GM12865 (cell line): ENCODE measurements at regions not wholly inside any gene's neighbourhood (a gene's known extent, or its start where the extent isn't known, plus 50 kb on each side); places are given as distances from the start of the nearest gene placed in this dataset.

ENCODE experiments used
- DNase-seq: peaks from one replicate; pipeline ENCODE4 v3.0.0; 2010; ENCODE audit warnings: low read depth
- H3K4me3 ChIP-seq: 2 replicates; pipeline ENCODE4 v1.5.1; 2011; ENCODE audit warnings: mild to moderate bottlenecking, low read depth, low read length, control low read depth
- TF ChIP-seq, protein P1 (sequence below): IDR thresholded peaks from 2 replicates; pipeline ENCODE4 v1.5.1; 2011; ENCODE audit warnings: low read length, control low read depth, low read depth, inconsistent platforms; ENCODE audit not compliant: insufficient read depth; ENCODE audit errors: missing control alignments

DNA sequence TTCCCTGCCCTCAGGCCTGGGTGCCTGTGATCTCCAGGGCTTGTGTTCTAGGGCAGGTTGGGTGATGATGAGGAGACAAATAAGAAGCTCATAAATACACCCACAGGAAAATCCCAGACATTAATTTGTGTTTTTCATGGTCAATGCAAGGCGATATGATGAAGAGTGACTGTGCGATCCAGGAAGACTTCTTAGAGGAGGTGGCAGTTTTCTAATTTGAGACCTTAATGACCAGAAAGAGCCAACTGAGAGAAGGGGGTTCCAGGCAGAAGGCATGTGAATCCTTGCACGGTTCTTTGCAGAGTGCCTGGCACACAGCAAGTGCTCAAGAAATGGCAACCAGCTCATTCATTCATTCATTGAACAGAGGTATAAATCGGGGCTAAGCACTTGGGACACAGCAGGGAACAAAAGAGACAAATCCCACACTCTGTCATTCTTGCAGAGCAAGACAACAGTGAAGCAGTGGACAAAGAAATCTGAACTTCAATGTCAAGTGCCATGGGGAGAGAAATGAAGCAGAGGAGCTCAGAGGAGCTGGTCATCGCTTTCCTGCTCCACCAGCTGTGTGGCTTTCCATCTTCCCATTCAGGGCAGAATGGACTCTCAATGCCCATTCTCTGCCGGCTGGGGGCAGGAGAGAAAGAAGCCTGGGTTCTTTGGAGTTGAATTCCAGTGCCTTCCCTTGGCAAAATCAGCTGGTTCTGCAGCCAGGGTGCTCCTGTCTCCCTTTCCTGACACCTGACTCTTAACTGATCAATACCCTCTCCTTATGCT, 128.3 kb downstream of the AACS start:
- DNase-seq = no peak
- TF ChIP-seq, protein P1, sequence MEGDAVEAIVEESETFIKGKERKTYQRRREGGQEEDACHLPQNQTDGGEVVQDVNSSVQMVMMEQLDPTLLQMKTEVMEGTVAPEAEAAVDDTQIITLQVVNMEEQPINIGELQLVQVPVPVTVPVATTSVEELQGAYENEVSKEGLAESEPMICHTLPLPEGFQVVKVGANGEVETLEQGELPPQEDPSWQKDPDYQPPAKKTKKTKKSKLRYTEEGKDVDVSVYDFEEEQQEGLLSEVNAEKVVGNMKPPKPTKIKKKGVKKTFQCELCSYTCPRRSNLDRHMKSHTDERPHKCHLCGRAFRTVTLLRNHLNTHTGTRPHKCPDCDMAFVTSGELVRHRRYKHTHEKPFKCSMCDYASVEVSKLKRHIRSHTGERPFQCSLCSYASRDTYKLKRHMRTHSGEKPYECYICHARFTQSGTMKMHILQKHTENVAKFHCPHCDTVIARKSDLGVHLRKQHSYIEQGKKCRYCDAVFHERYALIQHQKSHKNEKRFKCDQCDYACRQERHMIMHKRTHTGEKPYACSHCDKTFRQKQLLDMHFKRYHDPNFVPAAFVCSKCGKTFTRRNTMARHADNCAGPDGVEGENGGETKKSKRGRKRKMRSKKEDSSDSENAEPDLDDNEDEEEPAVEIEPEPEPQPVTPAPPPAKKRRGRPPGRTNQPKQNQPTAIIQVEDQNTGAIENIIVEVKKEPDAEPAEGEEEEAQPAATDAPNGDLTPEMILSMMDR = no peak
- no peak overlapping the region for H3K4me3 ChIP-seq

DNA sequence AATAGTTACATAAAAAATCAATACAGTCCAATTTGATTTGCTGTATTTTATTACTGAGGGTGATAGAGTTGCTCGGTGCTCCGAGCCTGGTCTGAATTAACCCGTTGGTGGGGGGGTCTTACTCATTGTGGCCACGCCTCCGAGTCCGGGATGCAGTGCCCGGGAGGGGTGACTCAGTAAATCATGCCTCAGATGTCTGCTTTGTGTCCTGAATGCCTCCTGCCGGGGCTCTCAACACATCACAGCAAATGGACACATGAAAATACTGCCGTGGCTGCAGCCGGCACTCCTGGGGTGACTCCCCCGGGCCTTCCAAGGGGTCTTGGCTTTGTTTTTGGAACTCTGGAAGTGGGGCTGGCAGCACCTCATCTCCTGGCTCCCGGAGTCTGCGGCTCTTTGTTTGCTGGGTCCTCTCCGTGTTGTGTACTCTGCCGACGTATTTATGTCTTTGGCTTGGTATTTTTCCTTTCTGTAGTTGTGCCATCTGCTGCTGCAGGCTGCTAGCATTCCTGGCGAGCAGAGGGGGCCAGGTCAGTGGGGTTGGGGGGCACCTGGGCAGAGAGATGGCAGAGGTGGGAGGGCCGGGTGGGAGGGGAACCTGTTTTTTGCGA, 129.0 kb downstream of the AACS start:
- DNase-seq = no peak
- no peak overlapping the region for H3K4me3 ChIP-seq
- TF ChIP-seq, protein P1 = no peak

DNA sequence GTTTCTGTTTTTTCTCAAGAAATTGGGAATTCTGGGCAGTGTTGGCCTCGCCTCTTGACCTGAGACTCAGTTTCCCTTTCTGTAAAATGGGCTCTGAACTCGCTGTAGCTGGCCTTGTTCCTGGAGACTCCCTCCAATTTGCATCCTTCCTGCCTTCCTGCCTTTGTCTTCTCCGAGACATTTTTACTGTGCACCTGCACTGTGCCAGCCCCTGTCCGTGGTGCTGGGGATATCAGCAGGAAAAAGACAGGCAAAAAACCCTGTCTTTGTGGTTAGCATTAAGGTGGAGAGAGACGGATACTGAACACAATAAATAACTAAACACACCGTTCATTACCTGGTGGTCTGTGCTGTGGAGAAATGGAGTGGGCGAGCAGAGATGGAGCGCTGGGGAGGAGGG, 129.8 kb downstream of the AACS start:
- H3K4me3 ChIP-seq = no peak overlapping the region
- TF ChIP-seq, protein P1 = no peak
- no peak for DNase-seq

DNA sequence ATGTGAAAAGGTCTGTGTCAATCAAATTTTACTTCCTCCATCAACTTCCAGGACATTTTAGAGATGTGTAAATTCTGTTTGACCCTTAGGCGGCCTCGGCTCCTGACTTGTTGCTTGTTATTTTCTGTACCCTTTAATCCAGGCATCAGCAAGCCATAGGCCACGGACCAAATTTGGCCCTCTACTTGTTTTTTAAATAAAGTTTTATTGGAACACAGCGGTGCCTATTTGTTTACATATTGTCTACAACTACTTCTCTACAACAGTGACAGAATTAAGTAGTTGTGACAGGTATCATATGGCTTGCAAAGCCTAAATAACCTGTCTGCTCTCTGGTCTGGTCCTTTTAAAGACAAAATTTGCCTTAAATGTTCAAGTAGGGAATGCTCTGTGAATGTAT, 132.1 kb downstream of the AACS start:
- no peak for DNase-seq
- TF ChIP-seq, protein P1 = no peak
- no peak overlapping the region for H3K4me3 ChIP-seq

DNA sequence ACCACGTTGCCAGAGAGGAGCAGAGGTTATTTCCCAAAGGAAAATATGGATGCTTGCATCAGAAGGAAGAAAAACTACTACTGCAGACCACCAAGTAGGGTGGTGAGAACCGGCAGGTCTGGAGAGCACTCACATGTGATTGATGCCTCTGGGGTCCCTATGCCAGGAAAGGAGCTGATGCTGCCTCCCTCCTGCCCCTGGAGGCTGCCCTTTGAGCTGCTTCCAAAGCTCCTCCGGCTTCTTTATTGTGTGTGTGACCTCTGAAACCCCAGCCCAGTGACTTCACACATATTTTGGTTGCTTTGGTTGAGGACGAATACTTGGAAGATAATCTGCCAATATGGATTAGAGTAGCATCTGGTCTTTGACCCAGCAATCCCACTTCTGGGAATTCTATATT, 133.4 kb downstream of the AACS start:
- TF ChIP-seq, protein P1 = no peak
- DNase-seq = no peak
- H3K4me3 ChIP-seq = no peak overlapping the region

DNA sequence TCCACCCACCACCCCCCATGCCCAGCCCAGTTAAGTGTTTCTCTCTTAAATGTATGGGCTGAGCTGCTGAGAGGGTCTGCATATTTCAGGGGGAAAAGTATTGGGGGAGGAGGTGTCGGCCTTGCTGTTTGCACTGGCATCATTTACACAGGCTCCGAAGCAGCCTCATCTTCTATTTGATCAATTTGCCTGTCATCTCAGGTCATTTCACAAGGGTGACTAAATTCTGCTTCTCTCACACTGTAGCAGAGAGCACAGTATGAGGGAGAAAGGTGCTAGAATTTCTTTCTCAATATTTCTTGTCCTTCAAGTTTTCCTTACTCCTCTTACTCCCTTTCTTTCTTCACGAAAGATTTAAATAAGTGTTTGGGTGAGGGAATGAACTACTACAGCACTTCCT, 135.9 kb downstream of the AACS start:
- no peak overlapping the region for H3K4me3 ChIP-seq
- TF ChIP-seq, protein P1 = no peak
- no peak for DNase-seq
